SK-N-SH treated with all-trans-retinoic acid at 6 μM for 48 hours (cell line): ENCODE measurements at regions not wholly inside any gene's neighbourhood (a gene's known extent, or its start where the extent isn't known, plus 50 kb on each side); places are given as distances from the start of the nearest gene placed in this dataset.

Experiments
- ARNTL ChIP-seq: fragments of 450-650 bp; formaldehyde crosslinking; IDR thresholded peaks from 2 replicates; pipeline ENCODE4 v1.5.0; 2020; ENCODE audit warnings: low read depth, mild to moderate bottlenecking, moderate library complexity, borderline replicate concordance
- CREB5 ChIP-seq: fragments of 250-450 bp; sonication (Bioruptor Pico); IDR thresholded peaks from 2 replicates; pipeline ENCODE4 v1.5.1; 2020; ENCODE audit warnings: low read depth, mild to moderate bottlenecking, moderate library complexity
- CSDC2 ChIP-seq: fragments of 250-450 bp; sonication (Bioruptor Pico); IDR thresholded peaks from 2 replicates; pipeline ENCODE4 v1.5.0; 2020; ENCODE audit warnings: mild to moderate bottlenecking, moderate library complexity
- CSRNP3 ChIP-seq: fragments of 250-450 bp; sonication (Bioruptor Pico); IDR thresholded peaks from 2 replicates; pipeline ENCODE4 v1.5.1; 2021; ENCODE audit warnings: mild to moderate bottlenecking, moderate library complexity
- PATZ1 ChIP-seq: fragments of 250-450 bp; sonication (Bioruptor Pico); IDR thresholded peaks from 2 replicates; pipeline ENCODE4 v1.8.0; 2020; ENCODE audit warnings: mild to moderate bottlenecking, moderate library complexity, borderline replicate concordance
- RARB ChIP-seq: fragments of 250-450 bp; sonication (Bioruptor Pico); IDR thresholded peaks from 2 replicates; pipeline ENCODE4 v1.8.0; 2021; ENCODE audit warnings: mild to moderate bottlenecking, moderate library complexity
- TCF4 ChIP-seq: fragments of 250-450 bp; sonication (Bioruptor Pico); IDR thresholded peaks from 2 replicates; pipeline ENCODE4 v1.8.0; 2021; ENCODE audit warnings: mild to moderate bottlenecking, moderate library complexity, borderline replicate concordance
- ZFP30 ChIP-seq: fragments of 450-650 bp; formaldehyde crosslinking; IDR thresholded peaks from 2 replicates; pipeline ENCODE4 v1.5.0; 2022; ENCODE audit warnings: mild to moderate bottlenecking, moderate library complexity
- ZNF8 ChIP-seq: fragments of 450-650 bp; formaldehyde crosslinking; IDR thresholded peaks from 2 replicates; pipeline ENCODE4 v1.5.0; 2020; ENCODE audit warnings: mild to moderate bottlenecking, moderate library complexity
- TF ChIP-seq, protein P1 (sequence below): fragments of 250-450 bp; sonication (Bioruptor Pico); IDR thresholded peaks from 2 replicates; pipeline ENCODE4 v1.8.0; 2021; ENCODE audit warnings: low read depth, mild to moderate bottlenecking, moderate library complexity, borderline replicate concordance
- TF ChIP-seq, protein P2 (sequence below): fragments of 250-450 bp; sonication (Bioruptor Pico); IDR thresholded peaks from 2 replicates; pipeline ENCODE4 v1.5.0; 2020; ENCODE audit warnings: mild to moderate bottlenecking, moderate library complexity

GRCh38 chr1:163773396-163773795 lies 451.6 kb downstream of the NUF2 start:
- TF ChIP-seq, protein P1, sequence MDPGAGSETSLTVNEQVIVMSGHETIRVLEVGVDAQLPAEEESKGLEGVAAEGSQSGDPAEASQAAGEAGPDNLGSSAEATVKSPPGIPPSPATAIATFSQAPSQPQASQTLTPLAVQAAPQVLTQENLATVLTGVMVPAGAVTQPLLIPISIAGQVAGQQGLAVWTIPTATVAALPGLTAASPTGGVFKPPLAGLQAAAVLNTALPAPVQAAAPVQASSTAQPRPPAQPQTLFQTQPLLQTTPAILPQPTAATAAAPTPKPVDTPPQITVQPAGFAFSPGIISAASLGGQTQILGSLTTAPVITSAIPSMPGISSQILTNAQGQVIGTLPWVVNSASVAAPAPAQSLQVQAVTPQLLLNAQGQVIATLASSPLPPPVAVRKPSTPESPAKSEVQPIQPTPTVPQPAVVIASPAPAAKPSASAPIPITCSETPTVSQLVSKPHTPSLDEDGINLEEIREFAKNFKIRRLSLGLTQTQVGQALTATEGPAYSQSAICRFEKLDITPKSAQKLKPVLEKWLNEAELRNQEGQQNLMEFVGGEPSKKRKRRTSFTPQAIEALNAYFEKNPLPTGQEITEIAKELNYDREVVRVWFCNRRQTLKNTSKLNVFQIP (CRISPR knock-in tag): no peak
- TF ChIP-seq ZFP30 (CRISPR knock-in tag) (no peak), RARB (no peak), PATZ1 (no peak), CSDC2 (CRISPR knock-in tag) (no peak), CSRNP3 (no peak), CREB5 (CRISPR knock-in tag) (no peak), ARNTL (CRISPR knock-in tag) (no peak), ZNF8 (CRISPR knock-in tag) (no peak), TCF4 (CRISPR knock-in tag) (no peak)
- TF ChIP-seq, protein P2, sequence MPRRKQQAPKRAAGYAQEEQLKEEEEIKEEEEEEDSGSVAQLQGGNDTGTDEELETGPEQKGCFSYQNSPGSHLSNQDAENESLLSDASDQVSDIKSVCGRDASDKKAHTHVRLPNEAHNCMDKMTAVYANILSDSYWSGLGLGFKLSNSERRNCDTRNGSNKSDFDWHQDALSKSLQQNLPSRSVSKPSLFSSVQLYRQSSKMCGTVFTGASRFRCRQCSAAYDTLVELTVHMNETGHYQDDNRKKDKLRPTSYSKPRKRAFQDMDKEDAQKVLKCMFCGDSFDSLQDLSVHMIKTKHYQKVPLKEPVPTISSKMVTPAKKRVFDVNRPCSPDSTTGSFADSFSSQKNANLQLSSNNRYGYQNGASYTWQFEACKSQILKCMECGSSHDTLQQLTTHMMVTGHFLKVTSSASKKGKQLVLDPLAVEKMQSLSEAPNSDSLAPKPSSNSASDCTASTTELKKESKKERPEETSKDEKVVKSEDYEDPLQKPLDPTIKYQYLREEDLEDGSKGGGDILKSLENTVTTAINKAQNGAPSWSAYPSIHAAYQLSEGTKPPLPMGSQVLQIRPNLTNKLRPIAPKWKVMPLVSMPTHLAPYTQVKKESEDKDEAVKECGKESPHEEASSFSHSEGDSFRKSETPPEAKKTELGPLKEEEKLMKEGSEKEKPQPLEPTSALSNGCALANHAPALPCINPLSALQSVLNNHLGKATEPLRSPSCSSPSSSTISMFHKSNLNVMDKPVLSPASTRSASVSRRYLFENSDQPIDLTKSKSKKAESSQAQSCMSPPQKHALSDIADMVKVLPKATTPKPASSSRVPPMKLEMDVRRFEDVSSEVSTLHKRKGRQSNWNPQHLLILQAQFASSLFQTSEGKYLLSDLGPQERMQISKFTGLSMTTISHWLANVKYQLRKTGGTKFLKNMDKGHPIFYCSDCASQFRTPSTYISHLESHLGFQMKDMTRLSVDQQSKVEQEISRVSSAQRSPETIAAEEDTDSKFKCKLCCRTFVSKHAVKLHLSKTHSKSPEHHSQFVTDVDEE: no peak
